K562 (cell line): ENCODE measurements at regions not wholly inside any gene's neighbourhood (a gene's known extent, or its start where the extent isn't known, plus 50 kb on each side); places are given as distances from the start of the nearest gene placed in this dataset.

Experiments
- ATAC-seq: fragments of 200-7000 bp; cut with Tn5 transposase; 3 replicates; pipeline ENCODE4 v1.9.1; 2020; ENCODE audit warnings: moderate library complexity
- BruUV-seq: library from RNA; stranded (reverse); fragments of 400-500 nt; replicated peaks from 2 replicates; lab custom pipeline; 2021; lab: Mats Ljungman, UMichigan
- CTCF ChIA-PET: fragments of 300-600 bp; formaldehyde crosslinking; extraction: SDS; loops from one replicate; lab custom pipeline; 2021; ENCODE audit warnings: low intra/inter-chr PET ratio; lab: Yijun Ruan, JAX
- POLR2A ChIA-PET: fragments of 300-600, 350-650 bp; sonication (Branson Sonifier 250); formaldehyde crosslinking; extraction: SDS; loops from one replicate; lab custom pipeline; 2021; ENCODE audit warnings: antibody characterized with exemption, inconsistent platforms; lab: Yijun Ruan, JAX
- DNase-seq, 4 experiments: peaks; one replicate each; pipeline versions ENCODE4 v3.0.0 to v3.0.0-alpha.2; 2011 to 2018; ENCODE audit warnings: low spot score in 3 of 4, mixed read lengths in 3 of 4; ENCODE audit errors: extremely low read depth in 1 of 4
- FAIRE-seq: peaks from 2 replicates; lab custom pipeline; 2011; peaks lifted over from hg19 to GRCh38; lab: Jason Lieb, UNC
- H2AFZ ChIP-seq: 2 replicates; pipeline ENCODE4 v1.6.0; 2011; ENCODE audit warnings: low read depth, low read length, control low read depth, inconsistent platforms
- H3K27ac ChIP-seq: fragments of 200-600 bp; 3 replicates; pipeline ENCODE4 v1.8.0; 2011; ENCODE audit warnings: low read depth, mild to moderate bottlenecking, control low read depth, inconsistent platforms, low read length, moderate library complexity, mixed read lengths; ENCODE audit errors: extremely low read depth
- H3K27me3 ChIP-seq, 2 experiments: fragments of 300-600 bp in 1 of 2; 2 replicates in 1 of 2; 3 replicates in 1 of 2; pipeline versions ENCODE4 v1.6.0 to v1.8.0; 2011; ENCODE audit warnings: inconsistent platforms in 2 of 2, low read length in 2 of 2, mild to moderate bottlenecking in 1 of 2, mixed read lengths in 1 of 2, moderate library complexity in 1 of 2; ENCODE audit not compliant: control insufficient read depth in 2 of 2, insufficient read depth in 2 of 2
- H3K36me3 ChIP-seq: fragments of 300-600 bp; 3 replicates; pipeline ENCODE4 v1.8.0; 2011; ENCODE audit warnings: mild to moderate bottlenecking, low read length, inconsistent platforms; ENCODE audit not compliant: control insufficient read depth, insufficient read depth
- H3K4me1 ChIP-seq, 2 experiments: fragments of 200-600 bp in 1 of 2; replicated peaks in 1 of 2; 2 replicates in 1 of 2; 3 replicates in 1 of 2; pipeline versions ENCODE4 v1.5.1 to v1.8.0; 2011; ENCODE audit warnings: inconsistent platforms in 2 of 2, low read length in 2 of 2, mild to moderate bottlenecking in 1 of 2, mixed read lengths in 1 of 2, moderate library complexity in 1 of 2; ENCODE audit not compliant: control insufficient read depth in 2 of 2, insufficient read depth in 2 of 2
- H3K4me2 ChIP-seq: 2 replicates; pipeline ENCODE4 v1.6.1; 2011; ENCODE audit warnings: low read length, control low read depth, inconsistent platforms, mixed read lengths; ENCODE audit not compliant: insufficient read depth
- H3K4me3 ChIP-seq: fragments of 200-600 bp; sonication (generic), shearing (Covaris generic); 2 replicates; pipeline ENCODE4 v1.5.1; 2016; ENCODE audit warnings: control low read depth, inconsistent platforms
- H3K79me2 ChIP-seq: fragments of 200-600 bp; 3 replicates; pipeline ENCODE4 v1.8.0; 2011; ENCODE audit warnings: low read length, inconsistent platforms; ENCODE audit not compliant: control insufficient read depth, insufficient read depth
- H3K9ac ChIP-seq, 2 experiments: 2 replicates each; pipeline versions ENCODE4 v1.6.0 to v1.6.1; 2011; ENCODE audit warnings: low read depth in 2 of 2, low read length in 2 of 2, control low read depth in 1 of 2, inconsistent platforms in 1 of 2, mild to moderate bottlenecking in 1 of 2, mixed read lengths in 1 of 2; ENCODE audit not compliant: insufficient read depth in 1 of 2
- H3K9me1 ChIP-seq: one replicate; pipeline ENCODE4 v1.6.0; 2011; ENCODE audit warnings: inconsistent platforms, mild to moderate bottlenecking, low read length, moderate library complexity; ENCODE audit not compliant: control insufficient read depth, insufficient read depth
- H3K9me3 ChIP-seq: replicated peaks from 2 replicates; pipeline ENCODE4 v1.5.1; 2011; ENCODE audit warnings: low read depth, low read length, inconsistent platforms; ENCODE audit not compliant: control insufficient read depth, insufficient read depth
- H4K20me1 ChIP-seq: replicated peaks from 2 replicates; pipeline ENCODE4 v1.6.1; 2011; ENCODE audit warnings: low read length, inconsistent platforms, mixed read lengths; ENCODE audit not compliant: control insufficient read depth, insufficient read depth
- ERF ChIP-seq: fragments of 450-650 bp; formaldehyde crosslinking; IDR thresholded peaks from 2 replicates; pipeline ENCODE4 v1.4.0; 2020; ENCODE audit warnings: mild to moderate bottlenecking, mixed read lengths
- SMAD2 ChIP-seq: fragments of 150-350 bp; IDR thresholded peaks from 2 replicates; pipeline ENCODE4 v1.6.1; 2014; ENCODE audit warnings: low read depth, mild to moderate bottlenecking, low read length
- ZKSCAN8 ChIP-seq: fragments of 200-800 bp; sonication (Bioruptor generic); IDR thresholded peaks from 2 replicates; pipeline ENCODE4 v1.6.1; 2016; ENCODE audit warnings: missing genetic modification characterization, missing compliant biosample characterization
- in situ Hi-C: fragments of 300-500 bp; cut with MboI; formaldehyde crosslinking; loops from 4 replicates; pipeline ENCODE4 v1.15.0; 2018; ENCODE audit warnings: inconsistent platforms, mixed read lengths
- intact Hi-C: fragments of 100-400 bp; cut with micrococcal nuclease; formaldehyde crosslinking; loops from 2 replicates; pipeline ENCODE4 v1.14.2; 2022
- TF ChIP-seq, protein P1 (sequence below), 2 experiments: fragments of 150-350 bp in 1 of 2; IDR thresholded peaks; 2 replicates each; pipeline ENCODE4 v1.6.1; 2012 to 2016; ENCODE audit warnings: low read depth in 2 of 2, low read length in 2 of 2, mild to moderate bottlenecking in 1 of 2, moderate library complexity in 1 of 2

DNA sequence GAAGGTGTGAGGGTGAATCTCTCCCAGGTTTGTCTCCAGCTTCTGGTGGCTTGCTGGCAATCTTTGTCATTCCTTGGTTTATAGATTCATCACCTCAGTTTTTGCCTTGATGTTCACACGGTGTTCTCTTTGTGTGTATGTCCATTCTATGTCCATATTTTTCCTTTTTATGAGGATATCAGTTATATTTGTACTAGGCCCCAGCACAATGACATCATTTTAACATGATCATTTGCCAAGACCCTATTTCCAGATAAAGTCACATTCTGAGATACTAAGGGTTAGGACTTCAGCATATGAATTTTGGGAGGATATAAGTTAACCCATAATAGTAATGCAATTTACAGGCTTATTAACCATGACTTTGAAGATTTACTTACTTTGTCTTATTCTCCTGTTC lies 649.0 kb downstream of the CPS1 start (continued):
- TF ChIP-seq, protein P1, sequence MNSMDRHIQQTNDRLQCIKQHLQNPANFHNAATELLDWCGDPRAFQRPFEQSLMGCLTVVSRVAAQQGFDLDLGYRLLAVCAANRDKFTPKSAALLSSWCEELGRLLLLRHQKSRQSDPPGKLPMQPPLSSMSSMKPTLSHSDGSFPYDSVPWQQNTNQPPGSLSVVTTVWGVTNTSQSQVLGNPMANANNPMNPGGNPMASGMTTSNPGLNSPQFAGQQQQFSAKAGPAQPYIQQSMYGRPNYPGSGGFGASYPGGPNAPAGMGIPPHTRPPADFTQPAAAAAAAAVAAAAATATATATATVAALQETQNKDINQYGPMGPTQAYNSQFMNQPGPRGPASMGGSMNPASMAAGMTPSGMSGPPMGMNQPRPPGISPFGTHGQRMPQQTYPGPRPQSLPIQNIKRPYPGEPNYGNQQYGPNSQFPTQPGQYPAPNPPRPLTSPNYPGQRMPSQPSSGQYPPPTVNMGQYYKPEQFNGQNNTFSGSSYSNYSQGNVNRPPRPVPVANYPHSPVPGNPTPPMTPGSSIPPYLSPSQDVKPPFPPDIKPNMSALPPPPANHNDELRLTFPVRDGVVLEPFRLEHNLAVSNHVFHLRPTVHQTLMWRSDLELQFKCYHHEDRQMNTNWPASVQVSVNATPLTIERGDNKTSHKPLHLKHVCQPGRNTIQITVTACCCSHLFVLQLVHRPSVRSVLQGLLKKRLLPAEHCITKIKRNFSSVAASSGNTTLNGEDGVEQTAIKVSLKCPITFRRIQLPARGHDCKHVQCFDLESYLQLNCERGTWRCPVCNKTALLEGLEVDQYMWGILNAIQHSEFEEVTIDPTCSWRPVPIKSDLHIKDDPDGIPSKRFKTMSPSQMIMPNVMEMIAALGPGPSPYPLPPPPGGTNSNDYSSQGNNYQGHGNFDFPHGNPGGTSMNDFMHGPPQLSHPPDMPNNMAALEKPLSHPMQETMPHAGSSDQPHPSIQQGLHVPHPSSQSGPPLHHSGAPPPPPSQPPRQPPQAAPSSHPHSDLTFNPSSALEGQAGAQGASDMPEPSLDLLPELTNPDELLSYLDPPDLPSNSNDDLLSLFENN (IDR thresholded peaks at IDR 0.05; ENCODE audit: low read depth in 2 of 2, low read length in 2 of 2): no peak
- TF ChIP-seq ZKSCAN8 (CRISPR knock-in tag) (no peak), SMAD2 (no peak)

DNA sequence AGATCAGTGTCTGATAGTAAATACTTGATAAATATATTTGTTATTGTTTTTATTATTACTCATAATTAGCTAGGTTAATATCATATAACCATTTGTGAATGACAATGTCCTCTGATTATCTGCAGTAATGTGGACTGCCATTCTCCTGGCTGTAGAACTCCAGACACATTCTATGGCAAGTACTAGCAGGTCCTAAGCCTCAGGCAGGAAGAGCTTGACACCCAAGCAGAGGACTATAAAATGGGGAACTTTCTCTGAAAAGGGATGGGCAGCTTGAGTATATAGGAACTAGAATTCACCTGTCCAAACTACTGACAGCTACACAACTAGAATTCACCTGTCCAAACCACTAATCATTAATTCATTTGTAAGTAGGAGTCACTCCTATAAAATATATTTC lies 649.4 kb downstream of the CPS1 start:
- Histone ChIP-seq H3K4me1 (no peaks in the 10 kb centered on the region), H3K79me2 (no peaks in the 10 kb centered on the region), H3K4me2 (no peak overlapping the region), H3K9me3 (no peaks in the 10 kb centered on the region), H3K27ac (no peak overlapping the region), H3K4me3 (no peak overlapping the region), H3K27me3 (no peaks in the 10 kb centered on the region), H4K20me1 (no peaks in the 10 kb centered on the region), H3K9ac (no peak overlapping the region), H2AFZ (no peak overlapping the region), H3K9me1 (no peaks in the 10 kb centered on the region), H3K36me3 (no peaks in the 10 kb centered on the region)
- ATAC-seq (no peak), FAIRE-seq (no peak), DNase-seq (no peak)
- ChIA-PET POLR2A (no interaction called here), CTCF (no interaction called here)
- in situ Hi-C loops (no loop called here), intact Hi-C loops (no loop called here)
- no peak for TF ChIP-seq ERF (CRISPR knock-in tag)
- BruUV-seq: no TSS peak
